ENCODE measurements at regions not wholly inside any gene's neighbourhood (a gene's known extent, or its start where the extent isn't known, plus 50 kb on each side); places are given as distances from the start of the nearest gene placed in this dataset.
"Not testable (repeated sequence)": the region's sequence is repeated elsewhere in the genome, so short reads cannot be mapped to it uniquely, and the experiment has no call there.

GRCh38 chr3:184440151-184440550 lies 60.3 kb downstream of the CHRD start:
- H3K27me3 ChIP-seq (ENCODE audit: control insufficient read depth, insufficient read depth, low read length): no peaks in the 10 kb centered on the region
- no peak overlapping the region for H3K4me3 ChIP-seq (ENCODE audit: low read length)
- H3K9ac ChIP-seq (ENCODE audit: low read length): no peak overlapping the region
- no peak overlapping the region for H3K27ac ChIP-seq (ENCODE audit: low read depth, low read length)
- H3K36me3 ChIP-seq (ENCODE audit: control insufficient read depth, insufficient read depth, low read length): no peaks in the 10 kb centered on the region
- H3K4me1 ChIP-seq (ENCODE audit: control insufficient read depth, insufficient read depth, low read length): no peaks in the 10 kb centered on the region

- no peaks in the 10 kb centered on the region for H3K4me1 ChIP-seq (ENCODE audit: control insufficient read depth, insufficient read depth, low read length)
- no peak overlapping the region for H3K4me3 ChIP-seq (ENCODE audit: low read length)
- H3K27me3 ChIP-seq (ENCODE audit: control insufficient read depth, insufficient read depth, low read length): peaks cover 2% of the 10 kb centered on the region
- H3K36me3 ChIP-seq (ENCODE audit: control insufficient read depth, insufficient read depth, low read length): no peaks in the 10 kb centered on the region
- no peak overlapping the region for H3K9ac ChIP-seq (ENCODE audit: low read length)
- H3K27ac ChIP-seq (ENCODE audit: low read depth, low read length): no peak overlapping the region
These were observed 61.5 kb downstream of the CHRD start for GRCh38 chr3:184441202-184441900.

- Histone ChIP-seq H3K27ac (ENCODE audit: low read depth, low read length) (no peak overlapping the region), H3K4me3 (ENCODE audit: low read length) (no peak overlapping the region), H3K36me3 (ENCODE audit: control insufficient read depth, insufficient read depth, low read length) (no peaks in the 10 kb centered on the region), H3K4me1 (ENCODE audit: control insufficient read depth, insufficient read depth, low read length) (no peaks in the 10 kb centered on the region), H3K9ac (ENCODE audit: low read length) (no peak overlapping the region), H3K27me3 (ENCODE audit: control insufficient read depth, insufficient read depth, low read length) (peaks cover 2% of the 10 kb centered on the region)
These were observed 63.5 kb downstream of the CHRD start for GRCh38 chr3:184443364-184443763.

- Histone ChIP-seq H3K27me3 (ENCODE audit: control insufficient read depth, insufficient read depth, low read length) (peaks cover 2% of the 10 kb centered on the region), H3K36me3 (ENCODE audit: control insufficient read depth, insufficient read depth, low read length) (no peaks in the 10 kb centered on the region), H3K4me3 (ENCODE audit: low read length) (no peak overlapping the region), H3K4me1 (ENCODE audit: control insufficient read depth, insufficient read depth, low read length) (no peaks in the 10 kb centered on the region), H3K9ac (ENCODE audit: low read length) (no peak overlapping the region), H3K27ac (ENCODE audit: low read depth, low read length) (no peak overlapping the region)
These were observed 64.0 kb downstream of the CHRD start for GRCh38 chr3:184443831-184444230.

- Histone ChIP-seq H3K27ac (ENCODE audit: low read depth, low read length) (no peak overlapping the region), H3K4me3 (ENCODE audit: low read length) (no peak overlapping the region), H3K4me1 (ENCODE audit: control insufficient read depth, insufficient read depth, low read length) (no peaks in the 10 kb centered on the region), H3K36me3 (ENCODE audit: control insufficient read depth, insufficient read depth, low read length) (no peaks in the 10 kb centered on the region), H3K9ac (ENCODE audit: low read length) (no peak overlapping the region), H3K27me3 (ENCODE audit: control insufficient read depth, insufficient read depth, low read length) (peaks cover 2% of the 10 kb centered on the region)
These were observed 68.7 kb downstream of the CHRD start for GRCh38 chr3:184448321-184449160.

- Histone ChIP-seq H3K36me3 (ENCODE audit: control insufficient read depth, insufficient read depth, low read length) (no peaks in the 10 kb centered on the region), H3K4me3 (ENCODE audit: low read length) (no peak overlapping the region), H3K27ac (ENCODE audit: low read depth, low read length) (no peak overlapping the region), H3K27me3 (ENCODE audit: control insufficient read depth, insufficient read depth, low read length) (peaks cover 2% of the 10 kb centered on the region), H3K4me1 (ENCODE audit: control insufficient read depth, insufficient read depth, low read length) (no peaks in the 10 kb centered on the region), H3K9ac (ENCODE audit: low read length) (no peak overlapping the region)
These were observed 69.3 kb downstream of the CHRD start for GRCh38 chr3:184449161-184449515.

GRCh38 chr3:184450547-184450946 lies 70.7 kb downstream of the CHRD start:
- H3K27me3 ChIP-seq (ENCODE audit: control insufficient read depth, insufficient read depth, low read length): peaks cover 2% of the 10 kb centered on the region
- H3K36me3 ChIP-seq (ENCODE audit: control insufficient read depth, insufficient read depth, low read length): no peaks in the 10 kb centered on the region
- no peak overlapping the region for H3K27ac ChIP-seq (ENCODE audit: low read depth, low read length)
- H3K4me3 ChIP-seq (ENCODE audit: low read length): no peak overlapping the region
- no peaks in the 10 kb centered on the region for H3K4me1 ChIP-seq (ENCODE audit: control insufficient read depth, insufficient read depth, low read length)
- H3K9ac ChIP-seq (ENCODE audit: low read length): no peak overlapping the region

GRCh38 chr3:184453296-184453695 lies 73.4 kb downstream of the CHRD start:
- H3K27me3 ChIP-seq (ENCODE audit: control insufficient read depth, insufficient read depth, low read length): no peaks in the 10 kb centered on the region
- no peaks in the 10 kb centered on the region for H3K4me1 ChIP-seq (ENCODE audit: control insufficient read depth, insufficient read depth, low read length)
- no peak overlapping the region for H3K9ac ChIP-seq (ENCODE audit: low read length)
- no peak overlapping the region for H3K4me3 ChIP-seq (ENCODE audit: low read length)
- no peaks in the 10 kb centered on the region for H3K36me3 ChIP-seq (ENCODE audit: control insufficient read depth, insufficient read depth, low read length)
- H3K27ac ChIP-seq (ENCODE audit: low read depth, low read length): no peak overlapping the region

- no peak overlapping the region for H3K9ac ChIP-seq (ENCODE audit: low read length)
- no peaks in the 10 kb centered on the region for H3K27me3 ChIP-seq (ENCODE audit: control insufficient read depth, insufficient read depth, low read length)
- H3K4me1 ChIP-seq (ENCODE audit: control insufficient read depth, insufficient read depth, low read length): no peaks in the 10 kb centered on the region
- H3K36me3 ChIP-seq (ENCODE audit: control insufficient read depth, insufficient read depth, low read length): no peaks in the 10 kb centered on the region
- H3K27ac ChIP-seq (ENCODE audit: low read depth, low read length): no peak overlapping the region
- no peak overlapping the region for H3K4me3 ChIP-seq (ENCODE audit: low read length)
These were observed 76.1 kb downstream of the CHRD start for GRCh38 chr3:184455991-184456390.

GRCh38 chr3:184456476-184456875 lies 76.6 kb downstream of the CHRD start:
- Histone ChIP-seq H3K4me1 (ENCODE audit: control insufficient read depth, insufficient read depth, low read length) (no peaks in the 10 kb centered on the region), H3K36me3 (ENCODE audit: control insufficient read depth, insufficient read depth, low read length) (no peaks in the 10 kb centered on the region), H3K27me3 (ENCODE audit: control insufficient read depth, insufficient read depth, low read length) (no peaks in the 10 kb centered on the region), H3K4me3 (ENCODE audit: low read length) (no peak overlapping the region), H3K9ac (ENCODE audit: low read length) (no peak overlapping the region), H3K27ac (ENCODE audit: low read depth, low read length) (no peak overlapping the region)

- Histone ChIP-seq H3K27me3 (ENCODE audit: control insufficient read depth, insufficient read depth, low read length) (no peaks in the 10 kb centered on the region), H3K4me3 (ENCODE audit: low read length) (no peak overlapping the region), H3K9ac (ENCODE audit: low read length) (no peak overlapping the region), H3K4me1 (ENCODE audit: control insufficient read depth, insufficient read depth, low read length) (no peaks in the 10 kb centered on the region), H3K36me3 (ENCODE audit: control insufficient read depth, insufficient read depth, low read length) (no peaks in the 10 kb centered on the region), H3K27ac (ENCODE audit: low read depth, low read length) (no peak overlapping the region)
These were observed 77.5 kb downstream of the CHRD start for GRCh38 chr3:184457329-184457728.

GRCh38 chr3:184457784-184458377 lies 78.0 kb downstream of the CHRD start:
- not testable (repeated sequence) for H3K27me3 ChIP-seq (ENCODE audit: control insufficient read depth, insufficient read depth, low read length); H3K9ac ChIP-seq (ENCODE audit: low read length); H3K4me1 ChIP-seq (ENCODE audit: control insufficient read depth, insufficient read depth, low read length); H3K4me3 ChIP-seq (ENCODE audit: low read length); H3K27ac ChIP-seq (ENCODE audit: low read depth, low read length); H3K36me3 ChIP-seq (ENCODE audit: control insufficient read depth, insufficient read depth, low read length)
